ENCODE measurements at regions not wholly inside any gene's neighbourhood (a gene's known extent, or its start where the extent isn't known, plus 50 kb on each side); places are given as distances from the start of the nearest gene placed in this dataset.

DNA sequence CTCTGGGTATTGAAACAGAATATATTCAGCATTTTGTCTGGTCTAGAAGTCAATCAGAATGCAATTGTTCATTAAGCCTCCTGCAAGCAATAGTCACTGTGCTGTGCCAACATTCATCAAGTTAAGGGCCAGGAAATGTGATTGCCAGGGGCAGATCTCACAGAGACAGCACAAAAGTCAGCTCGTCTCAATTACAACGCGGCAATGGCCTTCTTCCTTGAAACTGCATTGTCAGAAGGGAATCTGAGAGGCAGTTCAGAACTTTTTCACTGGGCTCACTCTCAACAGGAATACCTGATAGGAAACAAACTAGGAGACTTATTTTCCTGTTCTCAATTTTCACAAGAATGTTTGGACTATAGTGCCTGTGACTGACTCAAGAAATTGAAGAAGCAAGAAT is 131.1 kb upstream of the NR3C2 start:
- Histone ChIP-seq H2BK5ac (ENCODE audit: low read depth, low read length) (no peak overlapping the region), H2AK5ac (ENCODE audit: low read depth, low read length) (no peak overlapping the region), H2BK12ac (ENCODE audit: low read depth, low read length) (no peak overlapping the region), H3K27me3 (replicated peaks in 1 of 4; ENCODE audit: control insufficient read depth in 3 of 4, extremely low read depth in 1 of 4, insufficient read depth in 3 of 4, low read length in 3 of 4) (no peaks in the 10 kb centered on the region; a peak in 1 of 7 replicates), H2BK20ac (ENCODE audit: low read length) (no peak overlapping the region), H3K4me3 (ENCODE audit: extremely low read depth in 1 of 4, insufficient read depth in 2 of 4, low read depth in 3 of 4, low read length in 4 of 4) (no peak overlapping the region), H2AFZ (ENCODE audit: low read length) (no peak overlapping the region), H3K56ac (replicated peaks; ENCODE audit: insufficient read length, low read depth, low read length) (no peak overlapping the region), H3K79me2 (ENCODE audit: control insufficient read depth in 1 of 2, insufficient read depth in 2 of 2, low read length in 2 of 2) (no peaks in the 10 kb centered on the region), H3K4me1 (replicated peaks in 1 of 4; ENCODE audit: control insufficient read depth in 3 of 4, insufficient read depth in 4 of 4, low read length in 3 of 4) (no peaks in the 10 kb centered on the region), H3K18ac (ENCODE audit: extremely low read depth, low read length) (no peak overlapping the region), H4K8ac (ENCODE audit: extremely low read depth, insufficient read depth, low read length) (no peak overlapping the region), H4K20me1 (replicated peaks in 1 of 2; ENCODE audit: control insufficient read depth in 1 of 2, insufficient read depth in 2 of 2, low read length in 2 of 2) (no peaks in the 10 kb centered on the region), H3K4me2 (ENCODE audit: insufficient read depth in 1 of 2, low read depth in 2 of 2, low read length in 2 of 2) (no peak overlapping the region), H3K4ac (replicated peaks; ENCODE audit: insufficient read length, low read depth, low read length) (no peak overlapping the region), H4K5ac (ENCODE audit: insufficient read length, low read depth, low read length) (no peak overlapping the region), H3K23ac (ENCODE audit: insufficient read length) (no peak overlapping the region), H3K79me1 (ENCODE audit: low read depth, low read length) (no peaks in the 10 kb centered on the region), H2BK15ac (ENCODE audit: low read length) (no peak overlapping the region), H3K9me3 (ENCODE audit: insufficient read depth in 2 of 2, low read depth in 1 of 2, low read length in 1 of 2) (peaks cover 4 to 10% of the 10 kb centered on the region in 2 experiments; a peak in 3 of 4 replicates), H3K23me2 (ENCODE audit: low read depth, low read length) (no peaks in the 10 kb centered on the region), H2BK120ac (replicated peaks; ENCODE audit: low read depth, low read length) (no peak overlapping the region), H4K91ac (replicated peaks; ENCODE audit: insufficient read length, low read length) (no peak overlapping the region), H3K36me3 (ENCODE audit: control insufficient read depth in 2 of 4, insufficient read depth in 4 of 4, low read length in 3 of 4) (no peaks in the 10 kb centered on the region; a peak in 1 of 8 replicates), H3K27ac (ENCODE audit: low read depth, low read length) (no peak overlapping the region), H3K14ac (ENCODE audit: insufficient read length) (no peak overlapping the region), H3K9ac (replicated peaks in 1 of 4; ENCODE audit: extremely low read depth in 1 of 4, low read depth in 3 of 4, low read length in 3 of 4) (peak overlapping the region in 1 of 4 experiments; percentile 8; a peak in 1 of 7 replicates)
- 82% methylated on average over 3 of the region's 3 CpGs; no CpG with 5 or more reads in 1 of the 2 experiments for WGBS, 2 experiments (ENCODE audit: extremely low coverage in 1 of 2, insufficient coverage in 1 of 2, insufficient read length in 1 of 2, insufficient replicate concordance in 2 of 2, low coverage in 1 of 2, low lambda C conversion rate in 2 of 2, missing lambda C conversion rate in 1 of 2)
- CTCF ChIA-PET (ENCODE audit: partially characterized antibody), result interaction anchor here (0.6 to 1.2 kb wide), 2 partner anchors 8 to 38 kb away, joined by 3 read pairs; no protein-coding TSS in a partner anchor
- no peak for DNase-seq (ENCODE audit: low read depth in 1 of 2, low spot score in 2 of 2)
- POLR2A ChIA-PET (ENCODE audit: partially characterized antibody), result no interaction called here
- no peak for FAIRE-seq
- no peak for TF ChIP-seq SIN3A (conservative IDR thresholded peaks at IDR 0.05 in 1 of 2, IDR thresholded peaks at IDR 0.05 in 1 of 2; ENCODE audit: low read depth in 1 of 2, low read length in 2 of 2)
- TF ChIP-seq TBP (IDR thresholded peaks at IDR 0.05; ENCODE audit: low read depth, low read length), result no peak
- no peak for TF ChIP-seq KDM5A (IDR thresholded peaks at IDR 0.05; ENCODE audit: low read length)
- no peak for TF ChIP-seq RNF2 (IDR thresholded peaks at IDR 0.05; ENCODE audit: borderline replicate concordance, low read depth, low read length, missing control alignments, poor library complexity, severe bottlenecking)
- no peak for TF ChIP-seq NANOG (IDR thresholded peaks at IDR 0.05; ENCODE audit: insufficient read depth, low read depth, low read length, poor library complexity, severe bottlenecking)
- TF ChIP-seq, protein P1, sequence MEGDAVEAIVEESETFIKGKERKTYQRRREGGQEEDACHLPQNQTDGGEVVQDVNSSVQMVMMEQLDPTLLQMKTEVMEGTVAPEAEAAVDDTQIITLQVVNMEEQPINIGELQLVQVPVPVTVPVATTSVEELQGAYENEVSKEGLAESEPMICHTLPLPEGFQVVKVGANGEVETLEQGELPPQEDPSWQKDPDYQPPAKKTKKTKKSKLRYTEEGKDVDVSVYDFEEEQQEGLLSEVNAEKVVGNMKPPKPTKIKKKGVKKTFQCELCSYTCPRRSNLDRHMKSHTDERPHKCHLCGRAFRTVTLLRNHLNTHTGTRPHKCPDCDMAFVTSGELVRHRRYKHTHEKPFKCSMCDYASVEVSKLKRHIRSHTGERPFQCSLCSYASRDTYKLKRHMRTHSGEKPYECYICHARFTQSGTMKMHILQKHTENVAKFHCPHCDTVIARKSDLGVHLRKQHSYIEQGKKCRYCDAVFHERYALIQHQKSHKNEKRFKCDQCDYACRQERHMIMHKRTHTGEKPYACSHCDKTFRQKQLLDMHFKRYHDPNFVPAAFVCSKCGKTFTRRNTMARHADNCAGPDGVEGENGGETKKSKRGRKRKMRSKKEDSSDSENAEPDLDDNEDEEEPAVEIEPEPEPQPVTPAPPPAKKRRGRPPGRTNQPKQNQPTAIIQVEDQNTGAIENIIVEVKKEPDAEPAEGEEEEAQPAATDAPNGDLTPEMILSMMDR (IDR thresholded peaks at IDR 0.05; ENCODE audit: control extremely low read depth in 1 of 3, insufficient read depth in 1 of 3, low read depth in 1 of 3, low read length in 3 of 3), result no peak
- TF ChIP-seq SP1 (IDR thresholded peaks at IDR 0.05; ENCODE audit: low read depth, low read length), result no peak
- TF ChIP-seq FOSL1 (IDR thresholded peaks at IDR 0.05; ENCODE audit: insufficient read depth, low read depth, low read length), result no peak
- TF ChIP-seq CHD1 (IDR thresholded peaks at IDR 0.05; ENCODE audit: low read depth, low read length), result no peak
- TF ChIP-seq, protein P2, sequence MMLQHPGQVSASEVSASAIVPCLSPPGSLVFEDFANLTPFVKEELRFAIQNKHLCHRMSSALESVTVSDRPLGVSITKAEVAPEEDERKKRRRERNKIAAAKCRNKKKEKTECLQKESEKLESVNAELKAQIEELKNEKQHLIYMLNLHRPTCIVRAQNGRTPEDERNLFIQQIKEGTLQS (IDR thresholded peaks at IDR 0.05; ENCODE audit: insufficient read depth, low read depth, low read length), result no peak
- no peak for TF ChIP-seq CEBPB (IDR thresholded peaks at IDR 0.05; ENCODE audit: low read depth, low read length)

Data from H1 (cell line).